HepG2 (cell line): ENCODE measurements at regions not wholly inside any gene's neighbourhood (a gene's known extent, or its start where the extent isn't known, plus 50 kb on each side); places are given as distances from the start of the nearest gene placed in this dataset.

ENCODE experiments used
- ATAC-seq: fragments of 200-7000 bp; cut with Tn5 transposase; 3 replicates; pipeline ENCODE4 v1.9.1; 2020; ENCODE audit warnings: mild to moderate bottlenecking, moderate library complexity
- BruUV-seq: library from RNA; stranded (reverse); fragments of 400-500 nt; replicated peaks from 2 replicates; lab custom pipeline; 2021; lab: Mats Ljungman, UMichigan
- CTCF ChIA-PET: fragments of 300-600 bp; formaldehyde crosslinking; extraction: SDS; loops from one replicate; lab custom pipeline; 2021; ENCODE audit warnings: low total read pairs, inconsistent platforms, low intra/inter-chr PET ratio; lab: Yijun Ruan, JAX
- POLR2A ChIA-PET: fragments of 350-600 bp; sonication (Branson Sonifier 250); formaldehyde crosslinking; loops from one replicate; lab custom pipeline; 2020; ENCODE audit warnings: antibody characterized with exemption, inconsistent platforms; lab: Yijun Ruan, JAX
- DNase-seq: peaks from one replicate; pipeline ENCODE4 v3.0.0-alpha.2; 2015; ENCODE audit warnings: low spot score
- FAIRE-seq: peaks from 3 replicates; lab custom pipeline; 2011; peaks lifted over from hg19 to GRCh38; lab: Jason Lieb, UNC
- H2AFZ ChIP-seq: one replicate; pipeline ENCODE4 v1.6.1; 2011; ENCODE audit warnings: low read length, inconsistent platforms
- H3K27ac ChIP-seq: fragments of 300-600 bp; 3 replicates; pipeline ENCODE4 v1.8.0; 2011; ENCODE audit warnings: mixed run types, mild to moderate bottlenecking, mixed read lengths, low read length, inconsistent platforms; ENCODE audit not compliant: insufficient read depth; ENCODE audit errors: extremely low read length
- H3K27me3 ChIP-seq, 2 experiments: fragments of 200-600 bp in 1 of 2; 2 replicates in 1 of 2; 3 replicates in 1 of 2; pipeline versions ENCODE4 v1.6.0 to v1.8.0; 2011; ENCODE audit warnings: low read length in 2 of 2, mild to moderate bottlenecking in 2 of 2, moderate library complexity in 2 of 2, inconsistent platforms in 1 of 2; ENCODE audit not compliant: insufficient read depth in 2 of 2, control insufficient read depth in 1 of 2
- H3K36me3 ChIP-seq, 2 experiments: fragments of 200-600 bp in 1 of 2; replicated peaks in 1 of 2; 2 replicates in 1 of 2; 3 replicates in 1 of 2; pipeline versions ENCODE4 v1.5.1 to v1.8.0; 2011; ENCODE audit warnings: low read length in 2 of 2, inconsistent platforms in 1 of 2; ENCODE audit not compliant: insufficient read depth in 2 of 2, control insufficient read depth in 1 of 2
- H3K4me1 ChIP-seq: 2 replicates; pipeline ENCODE4 v1.5.1; 2012; ENCODE audit warnings: low read length, inconsistent platforms; ENCODE audit not compliant: insufficient read depth
- H3K4me2 ChIP-seq: 2 replicates; pipeline ENCODE4 v1.6.0; 2011; ENCODE audit warnings: low read depth, low read length, inconsistent platforms
- H3K4me3 ChIP-seq, 3 experiments: fragments of 200-600 bp in 1 of 3; sonication (generic), shearing (Covaris generic) in 1 of 3; replicated peaks in 1 of 3; 2 replicates each; pipeline ENCODE4 v1.5.1; 2011 to 2016; ENCODE audit warnings: low read length in 3 of 3, inconsistent platforms in 2 of 3, low read depth in 2 of 3, mild to moderate bottlenecking in 2 of 3, control low read depth in 1 of 3, mixed read lengths in 1 of 3; ENCODE audit not compliant: insufficient read depth in 1 of 3
- H3K79me2 ChIP-seq: one replicate; pipeline ENCODE4 v1.6.1; 2011; ENCODE audit warnings: low read length, inconsistent platforms; ENCODE audit not compliant: insufficient read depth
- H3K9ac ChIP-seq: 2 replicates; pipeline ENCODE4 v1.6.0; 2011; ENCODE audit warnings: mild to moderate bottlenecking, low read depth, low read length, inconsistent platforms; ENCODE audit not compliant: insufficient read depth
- H3K9me3 ChIP-seq: 2 replicates; pipeline ENCODE4 v1.5.1; 2012; ENCODE audit warnings: mild to moderate bottlenecking, low read length
- H4K20me1 ChIP-seq: 2 replicates; pipeline ENCODE4 v1.6.0; 2011; ENCODE audit warnings: inconsistent platforms, mild to moderate bottlenecking, low read length, moderate library complexity; ENCODE audit not compliant: insufficient read depth
- HDAC2 ChIP-seq: sonication (generic); formaldehyde crosslinking; IDR thresholded peaks from 2 replicates; pipeline ENCODE4 v1.4.0; 2020; ENCODE audit warnings: missing genetic modification reagents
- IRX3 ChIP-seq: sonication (generic); formaldehyde crosslinking; IDR thresholded peaks from 2 replicates; pipeline ENCODE4 v1.8.1; 2023; ENCODE audit warnings: mild to moderate bottlenecking, low read depth, missing genetic modification reagents, borderline replicate concordance
- MXI1 ChIP-seq: IDR thresholded peaks from 3 replicates; pipeline ENCODE4 v1.6.1; 2012; ENCODE audit warnings: low read depth, low read length, inconsistent platforms, borderline replicate concordance
- RBM22 ChIP-seq: fragments of 200-400 bp; formaldehyde crosslinking; optimal IDR thresholded peaks from 2 replicates; pipeline ENCODE3; 2017; ENCODE audit warnings: mild to moderate bottlenecking, low read length, moderate library complexity
- RFXANK ChIP-seq: IDR thresholded peaks from 2 replicates; pipeline ENCODE4 v1.6.1; 2016
- SCMH1 ChIP-seq: sonication (generic); formaldehyde crosslinking; IDR thresholded peaks from 2 replicates; pipeline ENCODE4 v1.9.0; 2021; ENCODE audit warnings: missing genetic modification reagents, mild to moderate bottlenecking, borderline replicate concordance
- SMAD9 ChIP-seq: sonication (generic); formaldehyde crosslinking; IDR thresholded peaks from 2 replicates; pipeline ENCODE4 v1.5.1; 2020; ENCODE audit warnings: mild to moderate bottlenecking, missing genetic modification reagents
- SMARCE1 ChIP-seq: fragments of 450-650 bp; IDR thresholded peaks from 2 replicates; pipeline ENCODE4 v1.6.1; 2017; ENCODE audit warnings: borderline replicate concordance
- TBP ChIP-seq: sonication (generic); formaldehyde crosslinking; IDR thresholded peaks from 2 replicates; pipeline ENCODE4 v1.5.0; 2020; ENCODE audit warnings: missing genetic modification reagents
- TCF7 ChIP-seq: sonication (generic); IDR thresholded peaks from 2 replicates; pipeline ENCODE4 v1.6.1; 2016; ENCODE audit warnings: antibody characterized with exemption, low read depth
- ZBTB43 ChIP-seq: sonication (generic); formaldehyde crosslinking; conservative IDR thresholded peaks from 2 replicates; pipeline ENCODE4 v1.4.0; 2020; ENCODE audit warnings: missing genetic modification reagents
- ZNF556 ChIP-seq: sonication (generic); formaldehyde crosslinking; IDR thresholded peaks from 2 replicates; pipeline ENCODE4 v1.4.0; 2020; ENCODE audit warnings: mild to moderate bottlenecking, missing genetic modification reagents, borderline replicate concordance
- ZNF572 ChIP-seq: sonication (generic); formaldehyde crosslinking; IDR thresholded peaks from 2 replicates; pipeline ENCODE4 v1.5.1; 2020; ENCODE audit warnings: mild to moderate bottlenecking, missing genetic modification reagents
- ZNF747 ChIP-seq: sonication (generic); formaldehyde crosslinking; IDR thresholded peaks from 2 replicates; pipeline ENCODE4 v1.8.1; 2023; ENCODE audit warnings: missing genetic modification reagents, mild to moderate bottlenecking, borderline replicate concordance
- ZSCAN31 ChIP-seq: sonication (generic); formaldehyde crosslinking; IDR thresholded peaks from 2 replicates; pipeline ENCODE4 v1.5.0; 2020; ENCODE audit warnings: low read depth, mild to moderate bottlenecking, missing genetic modification reagents
- WGBS: methylation state at CpG from one replicate; pipeline ENCODE4 v1.1.6; 2017; ENCODE audit warnings: low lambda C conversion rate; 5-methylcytosine and 5-hydroxymethylcytosine counted together
- in situ Hi-C: cut with HindIII; loops from 2 replicates; pipeline ENCODE4 v1.10.0; 2017; ENCODE audit warnings: low pct_unique_long_range_greater_than_20kb; ENCODE audit not compliant: extremely low pct_ligation_motif_present
- intact Hi-C: fragments of 100-400 bp; cut with micrococcal nuclease; formaldehyde crosslinking; loops from one replicate; pipeline ENCODE4 v1.10.0; 2022; ENCODE audit not compliant: unreplicated experiment

GRCh38 chr11:97909614-97910399, 1110.9 kb upstream of the CNTN5 start:
- H3K9me3 ChIP-seq = no peaks in the 10 kb centered on the region
- no peaks in the 10 kb centered on the region for H4K20me1 ChIP-seq
- H3K27me3 ChIP-seq = no peaks in the 10 kb centered on the region
- FAIRE-seq = no peak
- ChIA-PET POLR2A (no interaction called here), CTCF (no interaction called here)
- BruUV-seq = no TSS peak
- H3K79me2 ChIP-seq = no peaks in the 10 kb centered on the region
- no peak overlapping the region for H3K27ac ChIP-seq
- no peak overlapping the region for H3K4me2 ChIP-seq
- H2AFZ ChIP-seq = no peak overlapping the region
- no peak overlapping the region for H3K9ac ChIP-seq
- WGBS = under 1% methylated on average over 7 of the region's 7 CpGs
- no peaks in the 10 kb centered on the region for H3K36me3 ChIP-seq
- ATAC-seq = no peak
- intact Hi-C loops = no loop called here
- H3K4me3 ChIP-seq = no peak overlapping the region
- TF ChIP-seq RFXANK (CRISPR knock-in tag) (no peak), IRX3 (CRISPR knock-in tag) (no peak), TCF7 (no peak), MXI1 (no peak), ZNF556 (no peak), SMAD9 (CRISPR knock-in tag) (no peak), SCMH1 (CRISPR knock-in tag) (no peak), ZNF747 (no peak), SMARCE1 (no peak), ZSCAN31 (no peak), TBP (no peak), RBM22 (no peak), ZBTB43 (CRISPR knock-in tag) (no peak), ZNF572 (no peak), HDAC2 (no peak)
- DNase-seq = no peak
- in situ Hi-C loops = no loop called here
- H3K4me1 ChIP-seq = no peaks in the 10 kb centered on the region
